A549 (cell line): ENCODE measurements at regions not wholly inside any gene's neighbourhood (a gene's known extent, or its start where the extent isn't known, plus 50 kb on each side); places are given as distances from the start of the nearest gene placed in this dataset.

Experiments used
- ATAC-seq, 2 experiments: fragments of 200-7000 bp in 1 of 2; fragments of >200 bp in 1 of 2; cut with Nextera tagmentation in 1 of 2; cut with Tn5 transposase in 1 of 2; 3 replicates each; pipeline versions ENCODE4 v1.8.0 to v1.9.1; 2018 to 2020; ENCODE audit warnings: mild to moderate bottlenecking in 1 of 2, moderate library complexity in 1 of 2
- CTCF ChIA-PET: fragments of 300-600 bp; sonication (Branson Sonifier 250); formaldehyde crosslinking; extraction: SDS; loops from one replicate; lab custom pipeline; 2021; ENCODE audit warnings: antibody characterized with exemption, inconsistent platforms; lab: Yijun Ruan, JAX
- POLR2A ChIA-PET: fragments of 350-600 bp; formaldehyde crosslinking; extraction: SDS; loops from one replicate; lab custom pipeline; 2021; ENCODE audit warnings: antibody characterized with exemption, inconsistent platforms; lab: Yijun Ruan, JAX
- DNase-seq, 2 experiments: peaks; one replicate each; pipeline versions ENCODE4 v3.0.0 to v3.0.0-alpha.2; 2011 to 2016; ENCODE audit warnings: low read depth in 1 of 2, low spot score in 1 of 2
- FAIRE-seq: peaks from 2 replicates; lab custom pipeline; 2011; peaks lifted over from hg19 to GRCh38; lab: Jason Lieb, UNC
- H3K27ac ChIP-seq, 2 experiments: fragments of >200 bp; sonication (Bioruptor Twin); formaldehyde crosslinking; 3 replicates each; pipeline ENCODE4 v1.5.1; 2016 to 2017
- H3K4me1 ChIP-seq: fragments of >200 bp; sonication (Bioruptor Twin); formaldehyde crosslinking; 3 replicates; pipeline ENCODE4 v1.6.1; 2016
- H3K4me2 ChIP-seq: fragments of >200 bp; sonication (Bioruptor Twin); formaldehyde crosslinking; 3 replicates; pipeline ENCODE4 v1.6.1; 2016
- H3K4me3 ChIP-seq: fragments of >200 bp; sonication (Bioruptor Twin); formaldehyde crosslinking; 3 replicates; pipeline ENCODE4 v1.5.1; 2016
- H3K9me3 ChIP-seq: fragments of >200 bp; sonication (Bioruptor Twin); formaldehyde crosslinking; 3 replicates; pipeline ENCODE4 v1.6.1; 2016
- ATOH8 ChIP-seq: fragments of 250-450 bp; sonication (Bioruptor Pico); IDR thresholded peaks from 2 replicates; pipeline ENCODE4 v1.5.0; 2020; ENCODE audit warnings: low read depth, mild to moderate bottlenecking, moderate library complexity
- BCL3 ChIP-seq: fragments of >200 bp; sonication (Bioruptor Twin); formaldehyde crosslinking; IDR thresholded peaks from 3 replicates; pipeline ENCODE4 v1.6.1; 2016
- CBX8 ChIP-seq: fragments of 200-600 bp; sonication (generic); IDR thresholded peaks from 2 replicates; pipeline ENCODE4 v1.6.1; 2016
- CHD2 ChIP-seq: fragments of 150-350 bp; IDR thresholded peaks from 2 replicates; pipeline ENCODE4 v1.6.1; 2014; ENCODE audit warnings: low read length; ENCODE audit not compliant: partially characterized antibody
- CTCF ChIP-seq: fragments of >200 bp; sonication (Bioruptor Twin); formaldehyde crosslinking; IDR thresholded peaks from 3 replicates; pipeline ENCODE4 v1.5.1; 2016
- E2F6 ChIP-seq: IDR thresholded peaks from 2 replicates; pipeline ENCODE4 v1.6.1; 2012; ENCODE audit warnings: low read depth, borderline replicate concordance
- EHMT2 ChIP-seq: fragments of 200-600 bp; sonication (generic); IDR thresholded peaks from 2 replicates; pipeline ENCODE4 v1.6.1; 2016; ENCODE audit warnings: antibody characterized with exemption, low read depth, mild to moderate bottlenecking, moderate library complexity
- FOSL2 ChIP-seq, 2 experiments: fragments of 450-650 bp in 1 of 2; fragments of >200 bp in 1 of 2; sonication (Bioruptor Twin) in 1 of 2; formaldehyde crosslinking; IDR thresholded peaks; 2 replicates each; pipeline versions ENCODE4 v1.5.0 to v1.6.1; 2016 to 2020; ENCODE audit warnings: mild to moderate bottlenecking in 1 of 2, moderate library complexity in 1 of 2
- HOXA7 ChIP-seq: fragments of 250-450 bp; sonication (Bioruptor Pico); IDR thresholded peaks from 2 replicates; pipeline ENCODE4 v1.5.0; 2020; ENCODE audit warnings: mild to moderate bottlenecking, moderate library complexity
- HOXB5 ChIP-seq: fragments of 250-450 bp; sonication (Bioruptor Pico); IDR thresholded peaks from 2 replicates; pipeline ENCODE4 v1.5.0; 2020; ENCODE audit warnings: mild to moderate bottlenecking, moderate library complexity
- JUN ChIP-seq, 2 experiments: fragments of >200 bp; sonication (Bioruptor Twin); formaldehyde crosslinking; IDR thresholded peaks; 2 replicates in 1 of 2; 3 replicates in 1 of 2; pipeline ENCODE4 v1.6.1; 2016 to 2017
- JUNB ChIP-seq: fragments of >200 bp; sonication (Bioruptor Twin); formaldehyde crosslinking; IDR thresholded peaks from 2 replicates; pipeline ENCODE4 v1.6.1; 2016
- KDM5A ChIP-seq: fragments of 200-600 bp; sonication (generic); IDR thresholded peaks from 2 replicates; pipeline ENCODE4 v1.6.1; 2016; ENCODE audit warnings: antibody characterized with exemption, mild to moderate bottlenecking
- NFE2L2 ChIP-seq: fragments of 150-350 bp; conservative IDR thresholded peaks from 2 replicates; pipeline ENCODE4 v1.6.1; 2014; ENCODE audit warnings: low read length
- PBX3 ChIP-seq: IDR thresholded peaks from 2 replicates; pipeline ENCODE4 v1.6.1; 2012
- POLR2AphosphoS2 ChIP-seq: conservative IDR thresholded peaks from 2 replicates; pipeline ENCODE4 v1.6.1; 2012; ENCODE audit warnings: low read length, improper control_type of control experiment, inconsistent platforms
- REST ChIP-seq: fragments of 200-600 bp; sonication (generic); IDR thresholded peaks from 2 replicates; pipeline ENCODE4 v1.6.1; 2016; ENCODE audit warnings: antibody characterized with exemption, mild to moderate bottlenecking, moderate library complexity
- RFX5 ChIP-seq: fragments of 450-650 bp; IDR thresholded peaks from 2 replicates; pipeline ENCODE4 v1.7.1; 2014; ENCODE audit warnings: antibody characterized with exemption, mild to moderate bottlenecking, moderate library complexity
- SMC3 ChIP-seq: fragments of >200 bp; sonication (Bioruptor Twin); formaldehyde crosslinking; IDR thresholded peaks from 3 replicates; pipeline ENCODE4 v1.6.1; 2018; ENCODE audit warnings: inconsistent platforms
- TFCP2L1 ChIP-seq: fragments of 250-450 bp; sonication (Bioruptor Pico); IDR thresholded peaks from 2 replicates; pipeline ENCODE4 v1.5.0; 2021; ENCODE audit warnings: mild to moderate bottlenecking
- USF2 ChIP-seq: fragments of 450-650 bp; IDR thresholded peaks from 2 replicates; pipeline ENCODE4 v1.6.1; 2014; ENCODE audit warnings: antibody characterized with exemption
- ZC3H11A ChIP-seq: fragments of 450-650 bp; IDR thresholded peaks from 2 replicates; pipeline ENCODE4 v1.6.1; 2014; ENCODE audit warnings: antibody characterized with exemption, mild to moderate bottlenecking
- ZFP36 ChIP-seq: fragments of 450-650 bp; IDR thresholded peaks from 2 replicates; pipeline ENCODE4 v1.6.1; 2014; ENCODE audit warnings: borderline replicate concordance; ENCODE audit not compliant: partially characterized antibody
- WGBS: methylation state at CpG from one replicate; pipeline ENCODE4 v1.1.6; 2017; ENCODE audit errors: missing lambda C conversion rate; 5-methylcytosine and 5-hydroxymethylcytosine counted together

- DNase-seq (no peak), ATAC-seq (no peak), FAIRE-seq (no peak)
- Histone ChIP-seq H3K4me2 (no peak overlapping the region), H3K4me1 (no peaks in the 10 kb centered on the region), H3K4me3 (no peak overlapping the region), H3K27ac (no peak overlapping the region), H3K9me3 (no peaks in the 10 kb centered on the region)
- ChIA-PET POLR2A (no interaction called here), CTCF (no interaction called here)
- TF ChIP-seq HOXB5 (CRISPR knock-in tag): no peak
- TF ChIP-seq JUNB: no peak
- no peak for TF ChIP-seq NFE2L2
- no peak for TF ChIP-seq JUN (IDR thresholded peaks at IDR 0.05)
- TF ChIP-seq ZFP36: no peak
- TF ChIP-seq EHMT2: no peak
- no peak for TF ChIP-seq CTCF
- TF ChIP-seq E2F6: no peak
- no peak for TF ChIP-seq PBX3
- TF ChIP-seq CBX8: no peak
- TF ChIP-seq ATOH8 (CRISPR knock-in tag): no peak
- no peak for TF ChIP-seq POLR2AphosphoS2
- no peak for TF ChIP-seq KDM5A
- no peak for TF ChIP-seq REST
- WGBS: 21% methylated on average over 2 of the region's 2 CpGs
These were observed 95.7 kb upstream of the GLI3 start for GRCh38 chr7:42332605-42333222.

GRCh38 chr7:42319631-42320030 is 82.6 kb upstream of the GLI3 start:
- 1% methylated on average over 2 of the region's 2 CpGs for WGBS
- Histone ChIP-seq H3K27ac (no peak overlapping the region), H3K4me3 (no peak overlapping the region), H3K9me3 (no peaks in the 10 kb centered on the region), H3K4me2 (no peak overlapping the region), H3K4me1 (no peaks in the 10 kb centered on the region)
- ChIA-PET POLR2A (no interaction called here), CTCF (no interaction called here)
- ATAC-seq (no peak), DNase-seq (no peak), FAIRE-seq (no peak)
- TF ChIP-seq BCL3: no peak
- TF ChIP-seq FOSL2 (IDR thresholded peaks at IDR 0.05): no peak
- no peak for TF ChIP-seq FOSL2 (CRISPR knock-in tag; IDR thresholded peaks at IDR 0.05)
- TF ChIP-seq SMC3: no peak
- no peak for TF ChIP-seq TFCP2L1 (CRISPR knock-in tag)
- TF ChIP-seq USF2: no peak
- no peak for TF ChIP-seq ZC3H11A
- TF ChIP-seq CHD2: no peak
- no peak for TF ChIP-seq REST
- no peak for TF ChIP-seq POLR2AphosphoS2
- TF ChIP-seq HOXA7 (CRISPR knock-in tag): no peak
- TF ChIP-seq RFX5: no peak
